GM12878 (cell line): ENCODE measurements at regions not wholly inside any gene's neighbourhood (a gene's known extent, or its start where the extent isn't known, plus 50 kb on each side); places are given as distances from the start of the nearest gene placed in this dataset.

Source experiments
- ATAC-seq: fragments of 200-7000 bp; cut with Tn5 transposase; 3 replicates; pipeline ENCODE4 v1.9.1; 2020; ENCODE audit warnings: mild to moderate bottlenecking, moderate library complexity
- BruUV-seq: library from RNA; stranded (reverse); fragments of 400-500 nt; replicated peaks from 2 replicates; lab custom pipeline; 2021; lab: Mats Ljungman, UMichigan
- CTCF ChIA-PET: fragments of 300-600 bp; sonication (Branson Sonifier 250); formaldehyde crosslinking; extraction: SDS; loops from one replicate; lab custom pipeline; 2021; ENCODE audit warnings: inconsistent platforms; lab: Yijun Ruan, JAX
- POLR2A ChIA-PET: fragments of 350-600 bp; formaldehyde crosslinking; extraction: SDS; loops from one replicate; lab custom pipeline; 2021; ENCODE audit warnings: inconsistent platforms; lab: Charles Lee
- RAD21 ChIA-PET: fragments of 300-600 bp; sonication (Branson Sonifier 250); formaldehyde crosslinking; loops from one replicate; lab custom pipeline; 2023; ENCODE audit warnings: antibody characterized with exemption; ENCODE audit not compliant: unreplicated experiment; lab: Charles Lee
- SMC1A ChIA-PET: fragments of 300-600 bp; sonication (Branson Sonifier 250); formaldehyde crosslinking; loops from one replicate; lab custom pipeline; 2023; ENCODE audit not compliant: unreplicated experiment, uncharacterized antibody; lab: Charles Lee
- DNase-seq: peaks from one replicate; pipeline ENCODE4 v3.0.0-alpha.2; 2011; ENCODE audit warnings: low read depth, low spot score
- FAIRE-seq: peaks from 3 replicates; lab custom pipeline; 2011; peaks lifted over from hg19 to GRCh38; lab: Jason Lieb, UNC
- H2AFZ ChIP-seq: 2 replicates; pipeline ENCODE4 v1.6.0; 2011; ENCODE audit warnings: low read depth, low read length, control low read depth; ENCODE audit not compliant: control insufficient read depth
- H3K27ac ChIP-seq: 2 replicates; pipeline ENCODE4 v1.5.1; 2011; ENCODE audit warnings: control low read depth; ENCODE audit not compliant: control insufficient read depth, insufficient read depth
- H3K27me3 ChIP-seq, 2 experiments: replicated peaks in 1 of 2; 2 replicates each; pipeline versions ENCODE4 v1.6.0 to v1.6.1; 2011; ENCODE audit warnings: low read length in 1 of 2; ENCODE audit not compliant: control insufficient read depth in 2 of 2, insufficient read depth in 2 of 2
- H3K36me3 ChIP-seq, 2 experiments: 2 replicates each; pipeline ENCODE4 v1.5.1; 2011; ENCODE audit warnings: low read length in 1 of 2; ENCODE audit not compliant: control insufficient read depth in 2 of 2, insufficient read depth in 2 of 2
- H3K4me1 ChIP-seq: 2 replicates; pipeline ENCODE4 v1.6.1; 2011; ENCODE audit warnings: mild to moderate bottlenecking, low read length, moderate library complexity, mixed read lengths; ENCODE audit not compliant: control insufficient read depth, insufficient read depth
- H3K4me2 ChIP-seq: 2 replicates; pipeline ENCODE4 v1.6.0; 2011; ENCODE audit warnings: control low read depth; ENCODE audit not compliant: control insufficient read depth, insufficient read depth
- H3K4me3 ChIP-seq: fragments of 200-600 bp; sonication (generic); 2 replicates; pipeline ENCODE4 v1.5.1; 2016
- H3K79me2 ChIP-seq: 2 replicates; pipeline ENCODE4 v1.6.0; 2011; ENCODE audit warnings: low read length; ENCODE audit not compliant: control insufficient read depth, insufficient read depth
- H3K9ac ChIP-seq: 2 replicates; pipeline ENCODE4 v1.8.0; 2011; ENCODE audit warnings: low read length, control low read depth, mixed read lengths; ENCODE audit not compliant: control insufficient read depth, insufficient read depth
- H3K9me3 ChIP-seq: replicated peaks from 3 replicates; pipeline ENCODE4 v1.5.1; 2011; ENCODE audit warnings: mild to moderate bottlenecking, low read length; ENCODE audit not compliant: control insufficient read depth, insufficient read depth
- H4K20me1 ChIP-seq: 2 replicates; pipeline ENCODE4 v1.6.0; 2011; ENCODE audit not compliant: control insufficient read depth, insufficient read depth
- BCLAF1 ChIP-seq: fragments of 450-650 bp; IDR thresholded peaks from 2 replicates; pipeline ENCODE4 v1.6.1; 2017; ENCODE audit warnings: antibody characterized with exemption, mild to moderate bottlenecking, moderate library complexity
- CHD4 ChIP-seq: fragments of 200-600 bp; sonication (generic); IDR thresholded peaks from 2 replicates; pipeline ENCODE4 v1.6.1; 2016; ENCODE audit warnings: mild to moderate bottlenecking
- ESRRA ChIP-seq: IDR thresholded peaks from 2 replicates; pipeline ENCODE4 v1.6.1; 2012; ENCODE audit warnings: mild to moderate bottlenecking, low read length, improper control_type of control experiment
- ETV6 ChIP-seq, 2 experiments: fragments of 450-650 bp in 1 of 2; IDR thresholded peaks in 1 of 2; conservative IDR thresholded peaks in 1 of 2; 2 replicates each; pipeline ENCODE4 v1.6.1; 2014; ENCODE audit warnings: antibody characterized with exemption in 1 of 2, borderline replicate concordance in 1 of 2, low read depth in 1 of 2, mild to moderate bottlenecking in 1 of 2, moderate library complexity in 1 of 2
- GATAD2B ChIP-seq: fragments of 450-650 bp; conservative IDR thresholded peaks from 2 replicates; pipeline ENCODE4 v1.6.1; 2017; ENCODE audit warnings: low read depth, mild to moderate bottlenecking, moderate library complexity
- HDGF ChIP-seq: fragments of 450-650 bp; IDR thresholded peaks from 2 replicates; pipeline ENCODE4 v1.6.1; 2016; ENCODE audit warnings: antibody characterized with exemption
- MTA3 ChIP-seq: IDR thresholded peaks from 2 replicates; pipeline ENCODE4 v1.6.1; 2012; ENCODE audit warnings: low read length, inconsistent platforms, borderline replicate concordance
- PAX8 ChIP-seq: fragments of 450-650 bp; IDR thresholded peaks from 2 replicates; pipeline ENCODE4 v1.6.1; 2017; ENCODE audit warnings: mild to moderate bottlenecking, moderate library complexity
- POLR2A ChIP-seq: IDR thresholded peaks from 2 replicates; pipeline ENCODE4 v1.6.1; 2011; ENCODE audit warnings: low read depth, mild to moderate bottlenecking, low read length
- ZBED1 ChIP-seq: IDR thresholded peaks from 2 replicates; pipeline ENCODE4 v1.6.1; 2016; ENCODE audit warnings: borderline replicate concordance
- ZNF24 ChIP-seq: fragments of 450-650 bp; IDR thresholded peaks from 2 replicates; pipeline ENCODE4 v1.6.1; 2017; ENCODE audit warnings: antibody characterized with exemption, mild to moderate bottlenecking
- WGBS: methylation state at CpG from one replicate; pipeline ENCODE4 v1.1.6; 2016; ENCODE audit warnings: low lambda C conversion rate; ENCODE audit not compliant: insufficient replicate concordance, insufficient coverage; ENCODE audit errors: missing lambda C conversion rate; 5-methylcytosine and 5-hydroxymethylcytosine counted together
- in situ Hi-C: fragments of 300-500 bp; cut with MboI; formaldehyde crosslinking; loops from 9 replicates; pipeline ENCODE4 v1.14.3; 2018; ENCODE audit warnings: mixed read lengths
- intact Hi-C: fragments of 100-400 bp; cut with micrococcal nuclease; formaldehyde crosslinking; loops from one replicate; pipeline ENCODE4 v1.14.2; 2022; ENCODE audit not compliant: unreplicated experiment

GRCh38 chr10:2716596-2716995 is 350.8 kb upstream of the PFKP start:
- no peaks in the 10 kb centered on the region for H3K9me3 ChIP-seq
- no TSS peak for BruUV-seq
- 57% methylated on average over 9 of the region's 9 CpGs for WGBS
- H2AFZ ChIP-seq: no peak overlapping the region
- FAIRE-seq (no peak), DNase-seq (no peak), ATAC-seq (no peak)
- SMC1A ChIA-PET: no interaction called here
- no peak overlapping the region for H3K4me2 ChIP-seq
- no peaks in the 10 kb centered on the region for H3K36me3 ChIP-seq
- no peaks in the 10 kb centered on the region for H3K79me2 ChIP-seq
- CTCF ChIA-PET: no interaction called here
- H3K4me1 ChIP-seq: no peaks in the 10 kb centered on the region
- H3K27me3 ChIP-seq: no peaks in the 10 kb centered on the region
- POLR2A ChIA-PET: no interaction called here
- H3K27ac ChIP-seq: no peak overlapping the region
- intact Hi-C loops: no loop called here
- H4K20me1 ChIP-seq: no peaks in the 10 kb centered on the region
- RAD21 ChIA-PET: no interaction called here
- in situ Hi-C loops: no loop called here
- H3K4me3 ChIP-seq: no peak overlapping the region
- TF ChIP-seq ZBED1 (no peak), GATAD2B (no peak), HDGF (no peak), CHD4 (no peak)
- no peak overlapping the region for H3K9ac ChIP-seq

- in situ Hi-C loops: no loop called here
- ChIA-PET SMC1A (interaction anchor here (1.1 kb wide), 1 partner anchor 10 kb away, joined by 3 read pairs; no protein-coding TSS in a partner anchor), CTCF (no interaction called here), RAD21 (no interaction called here), POLR2A (no interaction called here)
- Histone ChIP-seq H3K4me2 (no peak overlapping the region), H3K4me3 (no peak overlapping the region), H2AFZ (no peak overlapping the region), H3K27ac (no peak overlapping the region), H4K20me1 (no peaks in the 10 kb centered on the region), H3K79me2 (no peaks in the 10 kb centered on the region), H3K4me1 (no peaks in the 10 kb centered on the region), H3K9me3 (no peaks in the 10 kb centered on the region; the same call in 2 of the 3 replicates), H3K27me3 (no peaks in the 10 kb centered on the region), H3K9ac (no peak overlapping the region), H3K36me3 (no peaks in the 10 kb centered on the region)
- intact Hi-C loops: no loop called here
- no TSS peak for BruUV-seq
- no peak for DNase-seq
- WGBS: 0% methylated on average over 2 of the region's 2 CpGs
- FAIRE-seq: no peak
- TF ChIP-seq BCLAF1: no peak
- TF ChIP-seq ZNF24: no peak
- no peak for TF ChIP-seq ESRRA
- no peak for TF ChIP-seq MTA3
- no peak for TF ChIP-seq PAX8
- no peak for TF ChIP-seq ETV6 (conservative IDR thresholded peaks at IDR 0.05 in 1 of 2, IDR thresholded peaks at IDR 0.05 in 1 of 2; ENCODE audit: borderline replicate concordance in 1 of 2, low read depth in 1 of 2)
- no peak for TF ChIP-seq POLR2A
- ATAC-seq: no peak
These were observed 352.8 kb upstream of the PFKP start for GRCh38 chr10:2714597-2714996.
